C4-2B (cell line): ENCODE measurements at regions not wholly inside any gene's neighbourhood (a gene's known extent, or its start where the extent isn't known, plus 50 kb on each side); places are given as distances from the start of the nearest gene placed in this dataset.

Experiments used
- CTCF ChIP-seq: fragments of 450-650 bp; conservative IDR thresholded peaks from 2 replicates; pipeline ENCODE4 v1.5.1; 2017; ENCODE audit warnings: mild to moderate bottlenecking
- ZFX ChIP-seq: fragments of 450-650 bp; IDR thresholded peaks from 2 replicates; pipeline ENCODE4 v1.6.1; 2017

- TF ChIP-seq CTCF (no peak), ZFX (no peak)
These were observed 591.3 kb upstream of the ZNF804A start for GRCh38 chr2:184006998-184007397.
